ENCODE measurements at regions not wholly inside any gene's neighbourhood (a gene's known extent, or its start where the extent isn't known, plus 50 kb on each side); places are given as distances from the start of the nearest gene placed in this dataset.

- peak; percentile 39; the same call in 1 of the 2 replicates for TF ChIP-seq CTCF (conservative IDR thresholded peaks at IDR 0.05)
- no peak overlapping the region for H3K27ac ChIP-seq
Observed at GRCh38 chr20:40797425-40797824, 108.4 kb upstream of the MAFB start.

GRCh38 chr20:40798066-40798465, 109.0 kb upstream of the MAFB start:
- no peak overlapping the region for H3K27ac ChIP-seq
- no peak for TF ChIP-seq CTCF (conservative IDR thresholded peaks at IDR 0.05)

- H3K27ac ChIP-seq: no peak overlapping the region
- no peak for TF ChIP-seq CTCF (conservative IDR thresholded peaks at IDR 0.05)
Observed at GRCh38 chr20:40802886-40803285, 113.8 kb upstream of the MAFB start.

- no peak overlapping the region for H3K27ac ChIP-seq
- no peak for TF ChIP-seq CTCF (conservative IDR thresholded peaks at IDR 0.05)
Observed at GRCh38 chr20:40803381-40803780, 114.3 kb upstream of the MAFB start.

- TF ChIP-seq CTCF (conservative IDR thresholded peaks at IDR 0.05): no peak
- H3K27ac ChIP-seq: no peak overlapping the region
Observed at GRCh38 chr20:40805592-40805991, 116.6 kb upstream of the MAFB start.

GRCh38 chr20:40806929-40807820, 118.1 kb upstream of the MAFB start:
- TF ChIP-seq CTCF (conservative IDR thresholded peaks at IDR 0.05): no peak
- H3K27ac ChIP-seq: no peak overlapping the region

GRCh38 chr20:40807821-40808170, 118.8 kb upstream of the MAFB start:
- TF ChIP-seq CTCF (conservative IDR thresholded peaks at IDR 0.05): no peak
- H3K27ac ChIP-seq: no peak overlapping the region

All from VCaP (cell line).